ENCODE measurements at regions not wholly inside any gene's neighbourhood (a gene's known extent, or its start where the extent isn't known, plus 50 kb on each side); places are given as distances from the start of the nearest gene placed in this dataset.

- Mint-ChIP-seq H3K27ac (no peak overlapping the region), H3K4me1 (no peaks in the 10 kb centered on the region), H3K4me3 (no peak overlapping the region), H3K9me3 (ENCODE audit: low read depth) (no peaks in the 10 kb centered on the region), H3K27me3 (peaks cover 25% of the 10 kb centered on the region), H3K36me3 (ENCODE audit: low read depth) (no peaks in the 10 kb centered on the region)
- DNase-seq (no peak), ATAC-seq (no peak)
- intact Hi-C loops (cut with DNase I, micrococcal nuclease) = no loop called here
- ChIA-PET CTCF (interaction anchor here (0.9 to 1.1 kb wide), 2 partner anchors 30 to 35 kb away, joined by 3 to 4 read pairs; no protein-coding TSS in a partner anchor), POLR2A (no interaction called here)
Measured at GRCh38 chr6:3515669-3516068, 58.8 kb upstream of the SLC22A23 start.

- Mint-ChIP-seq H3K36me3 (ENCODE audit: low read depth) (no peaks in the 10 kb centered on the region), H3K27ac (no peak overlapping the region), H3K4me3 (no peak overlapping the region), H3K27me3 (peaks cover 16% of the 10 kb centered on the region), H3K4me1 (no peaks in the 10 kb centered on the region), H3K9me3 (ENCODE audit: low read depth) (no peaks in the 10 kb centered on the region)
- ChIA-PET CTCF (no interaction called here), POLR2A (no interaction called here)
- intact Hi-C loops (cut with DNase I, micrococcal nuclease) = no loop called here
- DNase-seq = no peak
- ATAC-seq = no peak
Measured at GRCh38 chr6:3513416-3513815, 56.6 kb upstream of the SLC22A23 start.

GRCh38 chr6:3512832-3513231 is 56.0 kb upstream of the SLC22A23 start:
- ChIA-PET POLR2A (no interaction called here), CTCF (no interaction called here)
- Mint-ChIP-seq H3K27me3 (peaks cover 16% of the 10 kb centered on the region), H3K4me1 (no peaks in the 10 kb centered on the region), H3K27ac (no peak overlapping the region), H3K4me3 (no peak overlapping the region), H3K9me3 (ENCODE audit: low read depth) (no peaks in the 10 kb centered on the region), H3K36me3 (ENCODE audit: low read depth) (no peaks in the 10 kb centered on the region)
- no peak for DNase-seq
- intact Hi-C loops (cut with DNase I, micrococcal nuclease) = no loop called here
- ATAC-seq = no peak

GRCh38 chr6:3510617-3511016 is 53.8 kb upstream of the SLC22A23 start:
- peaks cover 18% of the 10 kb centered on the region for H3K27me3 Mint-ChIP-seq
- CTCF ChIA-PET = no interaction called here
- H3K36me3 Mint-ChIP-seq (ENCODE audit: low read depth) = no peaks in the 10 kb centered on the region

GRCh38 chr6:3510178-3510577 is 53.3 kb upstream of the SLC22A23 start:
- Mint-ChIP-seq H3K27ac (no peak overlapping the region), H3K9me3 (ENCODE audit: low read depth) (no peaks in the 10 kb centered on the region), H3K4me3 (no peak overlapping the region), H3K4me1 (no peaks in the 10 kb centered on the region), H3K36me3 (ENCODE audit: low read depth) (no peaks in the 10 kb centered on the region), H3K27me3 (peaks cover 18% of the 10 kb centered on the region)
- DNase-seq (no peak), ATAC-seq (no peak)
- intact Hi-C loops (cut with DNase I, micrococcal nuclease) = no loop called here
- ChIA-PET CTCF (no interaction called here), POLR2A (no interaction called here)

More at GRCh38 chr6:3510617-3511016, 53.8 kb upstream of the SLC22A23 start:
- POLR2A ChIA-PET = no interaction called here
- intact Hi-C loops (cut with DNase I, micrococcal nuclease) = no loop called here
- no peak for DNase-seq
- H3K27ac Mint-ChIP-seq = no peak overlapping the region
- no peak overlapping the region for H3K4me3 Mint-ChIP-seq
- no peak for ATAC-seq
- no peaks in the 10 kb centered on the region for H3K4me1 Mint-ChIP-seq
- no peaks in the 10 kb centered on the region for H3K9me3 Mint-ChIP-seq (ENCODE audit: low read depth)

GRCh38 chr6:3509336-3509735 is 52.5 kb upstream of the SLC22A23 start:
- POLR2A ChIA-PET = no interaction called here
- no peaks in the 10 kb centered on the region for H3K9me3 Mint-ChIP-seq (ENCODE audit: low read depth)
- H3K36me3 Mint-ChIP-seq (ENCODE audit: low read depth) = no peaks in the 10 kb centered on the region
- no peak overlapping the region for H3K27ac Mint-ChIP-seq
- CTCF ChIA-PET = no interaction called here
- no peaks in the 10 kb centered on the region for H3K4me1 Mint-ChIP-seq
- peaks cover 17% of the 10 kb centered on the region for H3K27me3 Mint-ChIP-seq
- H3K4me3 Mint-ChIP-seq = no peak overlapping the region
- intact Hi-C loops (cut with DNase I, micrococcal nuclease) = no loop called here
- ATAC-seq (no peak), DNase-seq (no peak)

GRCh38 chr6:3506751-3507383 is 50.0 kb upstream of the SLC22A23 start:
- intact Hi-C loops (cut with DNase I, micrococcal nuclease) = no loop called here
- no peaks in the 10 kb centered on the region for H3K36me3 Mint-ChIP-seq (ENCODE audit: low read depth)
- POLR2A ChIA-PET = interaction anchor here (0.8 kb wide), 1 partner anchor 80 kb away, joined by 3 read pairs; no protein-coding TSS in a partner anchor
- no peaks in the 10 kb centered on the region for H3K9me3 Mint-ChIP-seq (ENCODE audit: low read depth)
- no peak for ATAC-seq
- no peak overlapping the region for H3K27ac Mint-ChIP-seq
- no peak for DNase-seq
- no peak overlapping the region for H3K4me3 Mint-ChIP-seq
- CTCF ChIA-PET = interaction anchor here (0.7 kb wide), 1 partner anchor 154 kb away, joined by 3 read pairs; no protein-coding TSS in a partner anchor
- H3K4me1 Mint-ChIP-seq = no peaks in the 10 kb centered on the region
- H3K27me3 Mint-ChIP-seq = peaks cover 12% of the 10 kb centered on the region

All from activated CD4-positive, alpha-beta T cell treated with anti-CD3 and anti-CD28 coated beads for 36 hours (primary cell).